Vagina (tissue), 2 donors: ENCODE measurements at regions not wholly inside any gene's neighbourhood (a gene's known extent, or its start where the extent isn't known, plus 50 kb on each side); places are given as distances from the start of the nearest gene placed in this dataset.
"Not testable (repeated sequence)": the region's sequence is repeated elsewhere in the genome, so short reads cannot be mapped to it uniquely, and the experiment has no call there.

Experiments
- CTCF ChIP-seq, 3 experiments: fragments of 450-650 bp in 2 of 3; fragments of 200-600 bp in 1 of 3; sonication (generic) in 1 of 3; IDR thresholded peaks; one replicate each; pipeline ENCODE4 v1.5.1; 2017 to 2019; ENCODE audit warnings: antibody characterized with exemption in 3 of 3, mild to moderate bottlenecking in 2 of 3, moderate library complexity in 2 of 3
- POLR2A ChIP-seq, 2 donors: fragments of 450-650 bp; IDR thresholded peaks; one replicate each; pipeline ENCODE4 v1.6.1; 2017; ENCODE audit warnings: antibody characterized with exemption in 2 of 2, mild to moderate bottlenecking in 2 of 2, moderate library complexity in 2 of 2
- POLR2AphosphoS5 ChIP-seq, 2 donors: sonication (generic); formaldehyde crosslinking; IDR thresholded peaks; one replicate each; pipeline ENCODE4 v1.9.0; 2017; ENCODE audit warnings: antibody characterized with exemption in 2 of 2, mild to moderate bottlenecking in 2 of 2, low read depth in 1 of 2; ENCODE audit not compliant: insufficient read depth in 1 of 2

- not testable (repeated sequence) for TF ChIP-seq CTCF (IDR thresholded peaks at IDR 0.05); POLR2A (IDR thresholded peaks at IDR 0.05); POLR2AphosphoS5 (IDR thresholded peaks at IDR 0.05; ENCODE audit: insufficient read depth in 1 of 2, low read depth in 1 of 2)
Observed at GRCh38 chr10:46810222-46810621, 101.0 kb upstream of the PTPN20 start.
